ENCODE measurements at regions not wholly inside any gene's neighbourhood (a gene's known extent, or its start where the extent isn't known, plus 50 kb on each side); places are given as distances from the start of the nearest gene placed in this dataset.

- no peak for DNase-seq (ENCODE audit: low spot score)
Observed at GRCh38 chr2:66962716-66963115, 434.4 kb upstream of the ETAA1 start.

- DNase-seq (ENCODE audit: low spot score): no peak
Observed at GRCh38 chr2:66966631-66967030, 430.5 kb upstream of the ETAA1 start.

DNA sequence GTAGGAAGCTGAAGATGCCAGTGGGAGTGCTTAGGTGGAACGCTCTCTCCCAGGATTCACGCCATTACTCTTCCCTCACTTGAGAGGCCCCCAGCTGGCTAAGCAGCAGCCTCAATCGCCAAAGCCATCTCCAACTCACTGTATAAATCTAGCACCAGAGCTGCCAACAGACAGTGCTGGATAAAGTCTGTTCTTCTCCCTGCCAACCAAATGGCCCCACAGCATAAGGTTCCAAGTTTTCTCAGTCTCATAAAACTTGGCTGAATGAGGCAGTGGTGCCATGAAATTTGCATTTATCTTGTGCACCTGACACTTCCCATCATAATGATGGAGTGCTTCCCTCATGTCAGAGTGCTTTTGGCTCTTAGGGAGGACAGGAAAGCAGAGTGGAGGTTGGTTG, 428.2 kb upstream of the ETAA1 start:
- DNase-seq (ENCODE audit: low spot score): no peak

DNA sequence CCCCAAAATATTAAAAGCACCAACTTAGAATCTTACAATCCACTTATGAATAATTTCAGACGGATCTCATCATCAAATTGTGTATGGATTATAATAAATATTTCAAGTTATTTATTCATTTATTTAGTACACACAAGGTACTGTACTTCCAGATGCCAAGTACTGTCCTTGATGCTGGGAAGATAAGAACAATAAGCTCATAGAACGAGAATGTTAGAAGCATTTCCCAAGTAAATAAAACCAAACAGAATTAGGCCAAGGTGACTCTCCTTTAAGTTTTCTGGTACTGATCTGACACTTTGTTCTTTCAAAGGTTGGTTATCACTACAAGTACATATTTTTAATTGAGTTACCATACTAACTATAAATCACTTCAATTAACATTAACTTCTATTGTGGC, 416.1 kb upstream of the ETAA1 start:
- DNase-seq (ENCODE audit: low spot score): no peak

- DNase-seq (ENCODE audit: low spot score): no peak
Observed at GRCh38 chr2:66982766-66983165, 414.4 kb upstream of the ETAA1 start.

GRCh38 chr2:66984864-66985263, 412.3 kb upstream of the ETAA1 start:
- DNase-seq (ENCODE audit: low spot score): no peak

GRCh38 chr2:66985906-66986305, 411.2 kb upstream of the ETAA1 start:
- DNase-seq (ENCODE audit: low spot score): no peak

GRCh38 chr2:66987733-66988132, 409.4 kb upstream of the ETAA1 start:
- no peak for DNase-seq (ENCODE audit: low spot score)

- no peak for DNase-seq (ENCODE audit: low spot score)
Observed at GRCh38 chr2:66994654-66995053, 402.5 kb upstream of the ETAA1 start.

- DNase-seq (ENCODE audit: low spot score): no peak
Observed at GRCh38 chr2:66995636-66996035, 401.5 kb upstream of the ETAA1 start.

DNA sequence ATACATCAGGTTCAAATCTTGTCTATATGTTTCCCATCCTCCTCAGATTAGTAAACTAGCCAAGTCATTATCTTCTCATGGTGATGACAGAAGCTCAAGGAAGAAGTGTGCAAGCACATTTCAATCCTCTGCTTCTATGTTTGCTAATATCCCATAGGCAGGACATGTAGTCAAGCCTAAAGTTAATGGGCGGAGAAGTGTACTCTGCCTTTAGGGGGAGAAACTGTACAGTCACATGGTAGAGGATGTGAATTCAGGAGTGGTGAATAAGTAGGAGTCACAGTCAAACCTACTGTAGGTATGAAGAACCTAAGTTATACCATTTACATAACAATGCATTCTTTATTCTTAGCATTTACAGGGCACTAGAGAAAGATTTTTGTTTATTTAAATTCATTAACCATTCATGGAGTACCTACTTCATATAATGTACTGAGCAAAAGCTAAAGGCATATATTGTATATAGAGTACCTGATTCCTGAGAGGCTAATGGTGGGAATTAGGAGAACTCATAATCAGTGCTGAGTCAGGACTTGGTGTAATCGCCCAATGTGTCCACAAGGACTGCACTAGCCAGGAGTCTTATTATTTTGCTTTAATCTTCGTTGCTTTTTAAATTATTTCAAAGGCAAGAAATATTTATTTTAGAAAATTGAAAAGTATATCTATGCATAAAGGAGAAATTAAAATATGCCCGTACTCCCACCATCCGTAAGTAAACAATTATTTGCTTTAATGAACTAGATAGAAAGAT, 394.3 kb upstream of the ETAA1 start:
- no peak for DNase-seq (ENCODE audit: low spot score)

- DNase-seq (ENCODE audit: low spot score): no peak
Observed at GRCh38 chr2:67006373-67006960, 390.7 kb upstream of the ETAA1 start.

- DNase-seq (ENCODE audit: low spot score): no peak
Observed at GRCh38 chr2:67008155-67008554, 389.0 kb upstream of the ETAA1 start.

- no peak for DNase-seq (ENCODE audit: low spot score)
Observed at GRCh38 chr2:67012165-67012564, 385.0 kb upstream of the ETAA1 start.

DNA sequence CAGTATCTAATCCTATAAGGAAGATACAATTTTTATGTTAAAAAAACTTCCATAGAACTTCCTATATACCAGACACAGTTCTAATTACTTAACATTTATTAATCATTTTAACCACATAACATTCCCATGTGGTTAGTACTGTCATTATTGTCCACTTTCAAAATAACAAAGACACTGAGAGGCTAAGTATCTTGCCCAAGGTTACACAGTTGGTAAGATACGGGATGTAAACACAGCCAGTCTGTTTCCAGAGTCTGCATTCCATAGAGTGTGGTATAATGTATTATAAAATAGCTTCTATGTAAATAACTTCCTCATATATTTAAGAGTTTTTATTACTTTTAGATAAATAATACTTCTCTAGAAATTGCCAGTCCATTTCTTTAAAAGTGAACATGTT, 383.3 kb upstream of the ETAA1 start:
- DNase-seq (ENCODE audit: low spot score): no peak

DNA sequence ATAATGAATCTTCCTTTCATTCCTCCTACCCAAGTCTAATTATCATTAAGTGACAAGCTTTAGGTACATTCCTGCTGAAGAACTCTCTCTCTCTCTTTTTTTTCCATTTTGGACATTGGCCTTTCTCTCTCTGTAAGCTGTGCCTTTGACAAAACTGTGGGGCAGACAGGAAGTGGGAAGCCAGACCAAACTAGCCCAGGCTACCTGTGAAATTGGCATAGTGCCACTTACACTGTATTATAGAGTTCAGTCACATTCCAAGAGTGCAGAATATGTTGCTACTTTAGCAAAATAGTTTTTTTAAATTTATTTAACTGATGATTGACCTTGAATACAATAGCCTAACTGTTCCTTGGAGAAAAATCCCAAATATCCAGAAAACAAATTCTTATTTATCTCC, 381.5 kb upstream of the ETAA1 start:
- DNase-seq (ENCODE audit: low spot score): no peak

- no peak for DNase-seq (ENCODE audit: low spot score)
Observed at GRCh38 chr2:67018301-67018700, 378.8 kb upstream of the ETAA1 start.

GRCh38 chr2:67032076-67032475, 365.1 kb upstream of the ETAA1 start:
- no peak for DNase-seq (ENCODE audit: low spot score)

DNA sequence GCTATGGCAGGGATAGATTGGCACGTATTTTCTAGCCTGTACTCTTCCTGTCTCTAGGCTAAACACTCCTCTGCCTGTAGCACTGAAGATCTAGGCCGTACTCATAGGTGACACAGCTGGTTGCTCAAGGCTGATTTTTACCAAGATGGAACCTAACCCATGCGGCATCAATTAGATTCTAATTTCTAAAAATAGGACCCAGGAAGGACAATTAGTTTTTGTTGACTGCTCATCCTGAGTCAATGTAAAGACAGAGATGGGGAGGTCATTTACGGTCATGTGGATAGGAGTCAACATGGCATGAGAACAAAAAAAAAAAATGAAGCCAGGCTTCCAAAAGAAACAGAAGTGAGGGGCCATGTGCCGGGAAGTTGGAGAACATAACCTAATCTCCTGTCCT, 360.7 kb upstream of the ETAA1 start:
- DNase-seq (ENCODE audit: low spot score): no peak

DNA sequence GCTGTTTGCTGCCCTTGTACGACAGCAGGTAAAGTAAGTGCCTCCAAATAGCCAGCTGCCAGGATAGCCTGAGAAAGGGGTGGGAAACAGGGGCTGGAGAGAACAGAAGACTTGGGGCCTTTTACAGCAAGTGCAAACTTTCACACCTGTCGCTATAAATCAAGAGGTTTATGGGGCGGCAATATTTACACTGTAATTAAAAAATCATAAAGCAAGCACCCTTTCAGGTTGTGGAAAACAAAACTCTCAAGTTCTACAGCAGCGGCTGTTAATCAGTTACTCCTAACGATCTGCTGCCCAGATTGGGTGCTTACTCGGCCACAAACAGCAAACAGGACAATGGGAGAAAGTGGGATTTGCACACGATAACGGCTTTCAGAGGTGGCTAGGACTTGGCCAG, 359.5 kb upstream of the ETAA1 start:
- DNase-seq (ENCODE audit: low spot score): no peak

GRCh38 chr2:67038195-67038594, 358.9 kb upstream of the ETAA1 start:
- no peak for DNase-seq (ENCODE audit: low spot score)

GRCh38 chr2:67039058-67039457, 358.1 kb upstream of the ETAA1 start:
- DNase-seq (ENCODE audit: low spot score): no peak

DNA sequence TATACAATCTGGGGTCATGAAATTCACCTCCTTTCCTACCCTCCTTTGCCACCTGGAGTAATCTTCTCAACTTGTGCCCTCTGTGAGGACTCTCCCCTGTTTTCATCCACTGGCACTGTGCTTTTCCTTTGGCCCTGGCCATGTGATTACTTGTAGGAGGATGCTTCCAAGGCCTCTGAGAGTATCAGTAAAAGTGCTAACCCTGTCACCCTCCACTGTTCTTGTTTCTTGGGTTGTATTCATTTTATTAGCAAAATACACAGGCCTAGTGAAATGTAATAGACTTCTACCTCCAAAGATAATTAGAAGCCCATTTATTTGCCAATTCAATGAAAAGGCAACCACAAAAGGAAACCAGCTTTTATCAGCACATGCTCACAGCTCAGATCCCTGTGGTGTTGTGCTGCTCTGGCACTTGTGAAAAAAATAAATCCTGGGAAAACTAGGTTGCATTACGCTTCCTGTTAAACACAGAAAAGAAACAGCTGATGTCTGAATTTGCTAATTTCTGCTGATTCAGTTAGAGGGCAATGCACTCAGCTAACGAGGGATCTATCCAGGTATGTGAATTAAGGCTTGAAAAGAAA, 357.5 kb upstream of the ETAA1 start:
- DNase-seq (ENCODE audit: low spot score): no peak

GRCh38 chr2:67041051-67041450, 356.1 kb upstream of the ETAA1 start:
- no peak for DNase-seq (ENCODE audit: low spot score)

Measured in LoVo (cell line).